ENCODE measurements at regions not wholly inside any gene's neighbourhood (a gene's known extent, or its start where the extent isn't known, plus 50 kb on each side); places are given as distances from the start of the nearest gene placed in this dataset.

- Mint-ChIP-seq H3K27me3 (ENCODE audit: insufficient read depth, unreplicated experiment) (no peaks in the 10 kb centered on the region), H3K4me1 (ENCODE audit: low read depth, unreplicated experiment) (peaks cover 8% of the 10 kb centered on the region)
Measured at GRCh38 chr1:87511449-87511848, 182.8 kb downstream of the LMO4 start.

GRCh38 chr1:87512431-87512830 is 183.8 kb downstream of the LMO4 start:
- TF ChIP-seq CTCF (IDR thresholded peaks at IDR 0.05; ENCODE audit: insufficient read depth in 1 of 2, low read depth in 1 of 2, low read length in 1 of 2, severe bottlenecking in 1 of 2, unreplicated experiment in 1 of 2) = no peak
- Mint-ChIP-seq H3K4me1 (ENCODE audit: low read depth, unreplicated experiment) (peaks cover 8% of the 10 kb centered on the region), H3K27ac (ENCODE audit: unreplicated experiment) (no peak overlapping the region), H3K4me3 (ENCODE audit: unreplicated experiment) (no peak overlapping the region), H3K9me3 (ENCODE audit: unreplicated experiment) (no peaks in the 10 kb centered on the region), H3K36me3 (ENCODE audit: insufficient read depth, unreplicated experiment) (no peaks in the 10 kb centered on the region), H3K27me3 (ENCODE audit: insufficient read depth, unreplicated experiment) (no peaks in the 10 kb centered on the region)
- Histone ChIP-seq H3K4me1 (peaks cover 6% of the 10 kb centered on the region; the same call in 1 of the 2 replicates), H3K4me3 (ENCODE audit: low read depth, low read length) (no peak overlapping the region), H3K27me3 (replicated peaks; ENCODE audit: control insufficient read depth, insufficient read depth, low read length) (no peaks in the 10 kb centered on the region), H3K36me3 (ENCODE audit: control insufficient read depth, insufficient read depth, low read length) (no peaks in the 10 kb centered on the region), H3K9me3 (no peaks in the 10 kb centered on the region)
- no TSS peak for BruUV-seq (replicated peaks)
- intact Hi-C loops (cut with micrococcal nuclease; ENCODE audit: unreplicated experiment) = no loop called here
- CTCF ChIA-PET = no interaction called here
- POLR2A ChIA-PET = no interaction called here
- no peak for DNase-seq

More at GRCh38 chr1:87511449-87511848, 182.8 kb downstream of the LMO4 start:
- no TSS peak for BruUV-seq (replicated peaks)
- peaks cover 6% of the 10 kb centered on the region; the same call in 1 of the 2 replicates for H3K4me1 ChIP-seq
- ChIA-PET CTCF (no interaction called here), POLR2A (no interaction called here)
- no peaks in the 10 kb centered on the region for H3K36me3 ChIP-seq (ENCODE audit: control insufficient read depth, insufficient read depth, low read length)
- Mint-ChIP-seq H3K9me3 (ENCODE audit: unreplicated experiment) (no peaks in the 10 kb centered on the region), H3K27ac (ENCODE audit: unreplicated experiment) (no peak overlapping the region), H3K4me3 (ENCODE audit: unreplicated experiment) (no peak overlapping the region), H3K36me3 (ENCODE audit: insufficient read depth, unreplicated experiment) (no peaks in the 10 kb centered on the region)
- intact Hi-C loops (cut with micrococcal nuclease; ENCODE audit: unreplicated experiment) = no loop called here
- DNase-seq = no peak
- H3K4me3 ChIP-seq (ENCODE audit: low read depth, low read length) = no peak overlapping the region
- no peaks in the 10 kb centered on the region for H3K9me3 ChIP-seq
- no peaks in the 10 kb centered on the region for H3K27me3 ChIP-seq (replicated peaks; ENCODE audit: control insufficient read depth, insufficient read depth, low read length)
- TF ChIP-seq CTCF (IDR thresholded peaks at IDR 0.05; ENCODE audit: insufficient read depth in 1 of 2, low read depth in 1 of 2, low read length in 1 of 2, severe bottlenecking in 1 of 2, unreplicated experiment in 1 of 2) = no peak

- POLR2A ChIA-PET = no interaction called here
- Mint-ChIP-seq H3K36me3 (ENCODE audit: insufficient read depth, unreplicated experiment) (no peaks in the 10 kb centered on the region), H3K9me3 (ENCODE audit: unreplicated experiment) (no peaks in the 10 kb centered on the region), H3K4me1 (ENCODE audit: low read depth, unreplicated experiment) (peaks cover 8% of the 10 kb centered on the region), H3K4me3 (ENCODE audit: unreplicated experiment) (no peak overlapping the region), H3K27me3 (ENCODE audit: insufficient read depth, unreplicated experiment) (no peaks in the 10 kb centered on the region), H3K27ac (ENCODE audit: unreplicated experiment) (no peak overlapping the region)
- Histone ChIP-seq H3K4me3 (ENCODE audit: low read depth, low read length) (no peak overlapping the region), H3K27me3 (replicated peaks; ENCODE audit: control insufficient read depth, insufficient read depth, low read length) (no peaks in the 10 kb centered on the region), H3K9me3 (no peaks in the 10 kb centered on the region), H3K36me3 (ENCODE audit: control insufficient read depth, insufficient read depth, low read length) (no peaks in the 10 kb centered on the region), H3K4me1 (peaks cover 6% of the 10 kb centered on the region; the same call in 1 of the 2 replicates)
- intact Hi-C loops (cut with micrococcal nuclease; ENCODE audit: unreplicated experiment) = no loop called here
- TF ChIP-seq CTCF (IDR thresholded peaks at IDR 0.05; ENCODE audit: insufficient read depth in 1 of 2, low read depth in 1 of 2, low read length in 1 of 2, severe bottlenecking in 1 of 2, unreplicated experiment in 1 of 2) = no peak
- no peak for DNase-seq
- BruUV-seq (replicated peaks) = no TSS peak
- CTCF ChIA-PET = no interaction called here
Measured at GRCh38 chr1:87513255-87513654, 184.6 kb downstream of the LMO4 start.

Data from Caco-2 (cell line).